ENCODE measurements at regions not wholly inside any gene's neighbourhood (a gene's known extent, or its start where the extent isn't known, plus 50 kb on each side); places are given as distances from the start of the nearest gene placed in this dataset.

- TF ChIP-seq CHD4 (IDR thresholded peaks at IDR 0.05; ENCODE audit: borderline replicate concordance), result no peak
- no peak for TF ChIP-seq KDM1A (IDR thresholded peaks at IDR 0.05; ENCODE audit: low read depth)
- TF ChIP-seq ZFP36 (IDR thresholded peaks at IDR 0.05; ENCODE audit: borderline replicate concordance, partially characterized antibody), result no peak
Observed at GRCh38 chr1:193553564-193553963, 367.2 kb upstream of the B3GALT2 start (continued).

DNA sequence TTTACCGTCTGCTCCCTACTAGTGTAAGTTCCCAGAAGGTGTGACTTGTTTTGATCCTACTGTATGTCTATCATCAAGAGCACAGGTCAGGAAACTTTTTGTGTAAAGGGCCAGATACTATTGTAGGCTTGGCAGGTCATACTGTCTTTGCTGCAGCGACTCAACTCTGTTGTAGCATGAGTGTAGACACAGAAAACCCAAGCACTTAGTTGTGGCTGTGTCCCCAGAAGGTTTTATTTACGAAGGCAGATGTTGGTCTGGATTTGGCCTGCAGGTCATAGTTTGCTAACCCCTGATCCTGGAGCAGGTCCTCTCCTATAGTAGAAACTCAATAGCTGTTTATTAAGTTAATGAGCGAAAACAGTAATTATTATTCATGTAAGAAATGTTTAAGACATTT, 365.9 kb upstream of the B3GALT2 start:
- WGBS (ENCODE audit: missing lambda C conversion rate), result 86% methylated on average over 4 of the region's 4 CpGs
- Histone ChIP-seq H3K4me3 (no peak overlapping the region), H3K4me2 (no peak overlapping the region), H3K9me3 (no peaks in the 10 kb centered on the region), H3K4me1 (peaks cover 6% of the 10 kb centered on the region; the same call in 1 of the 3 replicates), H3K27ac (no peak overlapping the region)
- ATAC-seq (no peak), DNase-seq (ENCODE audit: low read depth in 1 of 2, low spot score in 1 of 2) (no peak), FAIRE-seq (no peak)
- ChIA-PET POLR2A (no interaction called here), CTCF (no interaction called here)
- TF ChIP-seq EHF (CRISPR knock-in tag; IDR thresholded peaks at IDR 0.05) (no peak), CBX8 (IDR thresholded peaks at IDR 0.05) (no peak), HMGXB4 (CRISPR knock-in tag; IDR thresholded peaks at IDR 0.05; ENCODE audit: borderline replicate concordance) (no peak), CHD2 (IDR thresholded peaks at IDR 0.05; ENCODE audit: low read length, partially characterized antibody) (no peak), BHLHE40 (IDR thresholded peaks at IDR 0.05; ENCODE audit: low read depth, low read length) (no peak), ZFP36 (IDR thresholded peaks at IDR 0.05; ENCODE audit: borderline replicate concordance, partially characterized antibody) (no peak), GATA3 (IDR thresholded peaks at IDR 0.05; ENCODE audit: borderline replicate concordance) (no peak), CHD4 (IDR thresholded peaks at IDR 0.05; ENCODE audit: borderline replicate concordance) (no peak), JUN (IDR thresholded peaks at IDR 0.05) (no peak), MAFK (IDR thresholded peaks at IDR 0.05; ENCODE audit: partially characterized antibody) (no peak), HOXB13 (CRISPR knock-in tag; IDR thresholded peaks at IDR 0.05; ENCODE audit: low read depth) (no peak), USF2 (IDR thresholded peaks at IDR 0.05) (no peak), NR3C1 (IDR thresholded peaks at IDR 0.05) (no peak), NFE2L2 (conservative IDR thresholded peaks at IDR 0.05; ENCODE audit: low read length) (no peak), KDM1A (IDR thresholded peaks at IDR 0.05; ENCODE audit: low read depth) (no peak), POLR2AphosphoS2 (conservative IDR thresholded peaks at IDR 0.05; ENCODE audit: low read length) (no peak), POLR2A (IDR thresholded peaks at IDR 0.05; ENCODE audit: low read length) (no peak)
- TF ChIP-seq, protein P1, sequence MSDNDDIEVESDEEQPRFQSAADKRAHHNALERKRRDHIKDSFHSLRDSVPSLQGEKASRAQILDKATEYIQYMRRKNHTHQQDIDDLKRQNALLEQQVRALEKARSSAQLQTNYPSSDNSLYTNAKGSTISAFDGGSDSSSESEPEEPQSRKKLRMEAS (IDR thresholded peaks at IDR 0.05), result no peak

DNA sequence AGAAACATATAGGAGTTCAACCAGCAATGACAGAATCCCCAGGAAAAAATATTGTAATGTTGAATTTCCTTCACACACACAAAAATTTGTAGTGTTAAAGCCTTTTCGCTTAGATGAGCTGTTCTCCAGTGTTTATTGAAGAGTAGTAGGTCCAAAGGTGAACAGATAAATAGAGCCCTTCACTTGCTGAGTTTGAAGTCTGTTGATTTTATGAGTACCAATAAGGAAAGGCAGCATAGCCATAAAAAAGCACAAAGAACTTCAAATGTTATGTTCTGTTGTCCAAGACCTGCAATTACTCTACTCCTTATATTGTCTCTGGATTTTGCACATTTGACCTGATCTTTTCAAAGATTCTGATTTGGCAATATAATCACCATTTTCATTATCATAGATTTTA, 362.7 kb upstream of the B3GALT2 start:
- no peak overlapping the region for H3K4me3 ChIP-seq
- ChIA-PET POLR2A (no interaction called here), CTCF (no interaction called here)
- H3K4me1 ChIP-seq, result peaks cover 6% of the 10 kb centered on the region; the same call in 1 of the 3 replicates
- no peak overlapping the region for H3K4me2 ChIP-seq
- FAIRE-seq, result no peak
- H3K9me3 ChIP-seq, result no peaks in the 10 kb centered on the region
- TF ChIP-seq, protein P2, sequence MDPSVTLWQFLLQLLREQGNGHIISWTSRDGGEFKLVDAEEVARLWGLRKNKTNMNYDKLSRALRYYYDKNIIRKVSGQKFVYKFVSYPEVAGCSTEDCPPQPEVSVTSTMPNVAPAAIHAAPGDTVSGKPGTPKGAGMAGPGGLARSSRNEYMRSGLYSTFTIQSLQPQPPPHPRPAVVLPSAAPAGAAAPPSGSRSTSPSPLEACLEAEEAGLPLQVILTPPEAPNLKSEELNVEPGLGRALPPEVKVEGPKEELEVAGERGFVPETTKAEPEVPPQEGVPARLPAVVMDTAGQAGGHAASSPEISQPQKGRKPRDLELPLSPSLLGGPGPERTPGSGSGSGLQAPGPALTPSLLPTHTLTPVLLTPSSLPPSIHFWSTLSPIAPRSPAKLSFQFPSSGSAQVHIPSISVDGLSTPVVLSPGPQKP (IDR thresholded peaks at IDR 0.05; ENCODE audit: low read depth, low read length), result no peak
- TF ChIP-seq CTCF (IDR thresholded peaks at IDR 0.05), result no peak
- TF ChIP-seq, protein P3, sequence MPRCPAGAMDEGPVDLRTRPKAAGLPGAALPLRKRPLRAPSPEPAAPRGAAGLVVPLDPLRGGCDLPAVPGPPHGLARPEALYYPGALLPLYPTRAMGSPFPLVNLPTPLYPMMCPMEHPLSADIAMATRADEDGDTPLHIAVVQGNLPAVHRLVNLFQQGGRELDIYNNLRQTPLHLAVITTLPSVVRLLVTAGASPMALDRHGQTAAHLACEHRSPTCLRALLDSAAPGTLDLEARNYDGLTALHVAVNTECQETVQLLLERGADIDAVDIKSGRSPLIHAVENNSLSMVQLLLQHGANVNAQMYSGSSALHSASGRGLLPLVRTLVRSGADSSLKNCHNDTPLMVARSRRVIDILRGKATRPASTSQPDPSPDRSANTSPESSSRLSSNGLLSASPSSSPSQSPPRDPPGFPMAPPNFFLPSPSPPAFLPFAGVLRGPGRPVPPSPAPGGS (IDR thresholded peaks at IDR 0.05), result no peak
- TF ChIP-seq MAFK (IDR thresholded peaks at IDR 0.05; ENCODE audit: partially characterized antibody), result no peak
- no peak for TF ChIP-seq CHD4 (IDR thresholded peaks at IDR 0.05; ENCODE audit: borderline replicate concordance)
- no peak for TF ChIP-seq HOXB13 (CRISPR knock-in tag; IDR thresholded peaks at IDR 0.05; ENCODE audit: low read depth)
- TF ChIP-seq FOSL2 (IDR thresholded peaks at IDR 0.05), result no peak
- no peak for TF ChIP-seq FOSL2 (CRISPR knock-in tag; IDR thresholded peaks at IDR 0.05)
- TF ChIP-seq ZNF302 (CRISPR knock-in tag; IDR thresholded peaks at IDR 0.05), result no peak
- no peak overlapping the region for H3K27ac ChIP-seq
- WGBS (ENCODE audit: missing lambda C conversion rate), result 59% methylated on average over 1 of the region's 1 CpG
- ATAC-seq, result no peak
- DNase-seq (ENCODE audit: low read depth in 1 of 2, low spot score in 1 of 2), result no peak

Measured in A549 (cell line).